K562 (cell line): ENCODE measurements at regions not wholly inside any gene's neighbourhood (a gene's known extent, or its start where the extent isn't known, plus 50 kb on each side); places are given as distances from the start of the nearest gene placed in this dataset.

ENCODE experiments used
- ERF ChIP-seq: fragments of 450-650 bp; formaldehyde crosslinking; IDR thresholded peaks from 2 replicates; pipeline ENCODE4 v1.4.0; 2020; ENCODE audit warnings: mild to moderate bottlenecking, mixed read lengths
- FIP1L1 ChIP-seq: fragments of 200-400 bp; formaldehyde crosslinking; IDR thresholded peaks from 2 replicates; pipeline ENCODE4 v1.6.1; 2018; ENCODE audit warnings: mild to moderate bottlenecking, low read depth, low read length; ENCODE audit not compliant: poor library complexity, severe bottlenecking
- KLF10 ChIP-seq: fragments of 250-450 bp; sonication (Bioruptor Pico); IDR thresholded peaks from 2 replicates; pipeline ENCODE4 v1.6.1; 2021; ENCODE audit warnings: matching md5 sums
- NR2C2 ChIP-seq, 2 experiments: fragments of 200-800 bp in 1 of 2; sonication (Bioruptor generic) in 1 of 2; sonication (generic) in 1 of 2; formaldehyde crosslinking in 1 of 2; IDR thresholded peaks; 2 replicates each; pipeline versions ENCODE4 v1.6.1 to v1.8.0; 2016 to 2022; ENCODE audit warnings: mild to moderate bottlenecking in 1 of 2, missing compliant biosample characterization in 1 of 2, missing genetic modification characterization in 1 of 2, missing genetic modification reagents in 1 of 2
- POLR3A ChIP-seq: IDR thresholded peaks from 2 replicates; pipeline ENCODE4 v1.6.1; 2011; ENCODE audit warnings: borderline replicate concordance, mild to moderate bottlenecking, moderate library complexity; ENCODE audit not compliant: insufficient read length, insufficient read depth; ENCODE audit errors: extremely low read depth
- SMARCA4 ChIP-seq: fragments of 450-650 bp; IDR thresholded peaks from 2 replicates; pipeline ENCODE4 v1.6.1; 2016
- STAT6 ChIP-seq: sonication (generic); formaldehyde crosslinking; IDR thresholded peaks from 2 replicates; pipeline ENCODE4 v1.8.1; 2023; ENCODE audit warnings: mild to moderate bottlenecking, missing genetic modification reagents
- TRIM24 ChIP-seq, 2 experiments: fragments of 450-650 bp; IDR thresholded peaks; 2 replicates each; pipeline ENCODE4 v1.6.1; 2016
- U2AF2 ChIP-seq: fragments of 200-400 bp; formaldehyde crosslinking; optimal IDR thresholded peaks from 2 replicates; pipeline ENCODE3; 2017; ENCODE audit warnings: low read depth, mild to moderate bottlenecking, low read length
- ZNF584 ChIP-seq: fragments of 200-800 bp; sonication (Bioruptor generic); IDR thresholded peaks from 2 replicates; pipeline ENCODE4 v1.6.1; 2016; ENCODE audit warnings: low read depth, mild to moderate bottlenecking, missing genetic modification characterization, missing compliant biosample characterization
- ZNF717 ChIP-seq: fragments of 250-450 bp; sonication (Bioruptor Pico); IDR thresholded peaks from 2 replicates; pipeline ENCODE4 v1.5.0; 2021
- TF ChIP-seq, protein P1 (sequence below), 2 experiments: fragments of 450-650 bp in 1 of 2; IDR thresholded peaks; 2 replicates each; pipeline ENCODE4 v1.6.1; 2011 to 2017; ENCODE audit warnings: low read depth in 2 of 2, antibody characterized with exemption in 1 of 2, borderline replicate concordance in 1 of 2, low read length in 1 of 2, mild to moderate bottlenecking in 1 of 2, mixed read lengths in 1 of 2; ENCODE audit not compliant: control insufficient read depth in 1 of 2
- TF ChIP-seq, protein P2 (sequence below), 2 experiments: fragments of 450-650 bp; IDR thresholded peaks; 2 replicates each; pipeline ENCODE4 v1.6.1; 2018; ENCODE audit warnings: mild to moderate bottlenecking in 2 of 2, low read depth in 1 of 2; ENCODE audit not compliant: partially characterized antibody in 2 of 2
- TF ChIP-seq, protein P3 (sequence below): fragments of 450-650 bp; IDR thresholded peaks from 2 replicates; pipeline ENCODE4 v1.6.1; 2014; ENCODE audit warnings: low read depth, mild to moderate bottlenecking, moderate library complexity, borderline replicate concordance

GRCh38 chr16:85541980-85542900 lies 70.9 kb upstream of the GSE1 start (continued):
- TF ChIP-seq, protein P1, sequence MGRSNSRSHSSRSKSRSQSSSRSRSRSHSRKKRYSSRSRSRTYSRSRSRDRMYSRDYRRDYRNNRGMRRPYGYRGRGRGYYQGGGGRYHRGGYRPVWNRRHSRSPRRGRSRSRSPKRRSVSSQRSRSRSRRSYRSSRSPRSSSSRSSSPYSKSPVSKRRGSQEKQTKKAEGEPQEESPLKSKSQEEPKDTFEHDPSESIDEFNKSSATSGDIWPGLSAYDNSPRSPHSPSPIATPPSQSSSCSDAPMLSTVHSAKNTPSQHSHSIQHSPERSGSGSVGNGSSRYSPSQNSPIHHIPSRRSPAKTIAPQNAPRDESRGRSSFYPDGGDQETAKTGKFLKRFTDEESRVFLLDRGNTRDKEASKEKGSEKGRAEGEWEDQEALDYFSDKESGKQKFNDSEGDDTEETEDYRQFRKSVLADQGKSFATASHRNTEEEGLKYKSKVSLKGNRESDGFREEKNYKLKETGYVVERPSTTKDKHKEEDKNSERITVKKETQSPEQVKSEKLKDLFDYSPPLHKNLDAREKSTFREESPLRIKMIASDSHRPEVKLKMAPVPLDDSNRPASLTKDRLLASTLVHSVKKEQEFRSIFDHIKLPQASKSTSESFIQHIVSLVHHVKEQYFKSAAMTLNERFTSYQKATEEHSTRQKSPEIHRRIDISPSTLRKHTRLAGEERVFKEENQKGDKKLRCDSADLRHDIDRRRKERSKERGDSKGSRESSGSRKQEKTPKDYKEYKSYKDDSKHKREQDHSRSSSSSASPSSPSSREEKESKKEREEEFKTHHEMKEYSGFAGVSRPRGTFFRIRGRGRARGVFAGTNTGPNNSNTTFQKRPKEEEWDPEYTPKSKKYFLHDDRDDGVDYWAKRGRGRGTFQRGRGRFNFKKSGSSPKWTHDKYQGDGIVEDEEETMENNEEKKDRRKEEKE (IDR thresholded peaks at IDR 0.05; ENCODE audit: borderline replicate concordance in 1 of 2, control insufficient read depth in 1 of 2, low read depth in 2 of 2, low read length in 1 of 2) = no peak
- TF ChIP-seq KLF10 (CRISPR knock-in tag) (no peak), POLR3A (no peak), FIP1L1 (no peak), U2AF2 (no peak), TRIM24 (IDR thresholded peaks at IDR 0.05) (no peak), STAT6 (CRISPR knock-in tag) (no peak), ERF (CRISPR knock-in tag) (no peak; the same call in 1 of the 2 replicates), ZNF717 (no peak), NR2C2 (CRISPR knock-in tag; IDR thresholded peaks at IDR 0.05) (no peak), NR2C2 (tag; IDR thresholded peaks at IDR 0.05) (no peak), SMARCA4 (no peak), ZNF584 (CRISPR knock-in tag) (no peak)
- TF ChIP-seq, protein P2, sequence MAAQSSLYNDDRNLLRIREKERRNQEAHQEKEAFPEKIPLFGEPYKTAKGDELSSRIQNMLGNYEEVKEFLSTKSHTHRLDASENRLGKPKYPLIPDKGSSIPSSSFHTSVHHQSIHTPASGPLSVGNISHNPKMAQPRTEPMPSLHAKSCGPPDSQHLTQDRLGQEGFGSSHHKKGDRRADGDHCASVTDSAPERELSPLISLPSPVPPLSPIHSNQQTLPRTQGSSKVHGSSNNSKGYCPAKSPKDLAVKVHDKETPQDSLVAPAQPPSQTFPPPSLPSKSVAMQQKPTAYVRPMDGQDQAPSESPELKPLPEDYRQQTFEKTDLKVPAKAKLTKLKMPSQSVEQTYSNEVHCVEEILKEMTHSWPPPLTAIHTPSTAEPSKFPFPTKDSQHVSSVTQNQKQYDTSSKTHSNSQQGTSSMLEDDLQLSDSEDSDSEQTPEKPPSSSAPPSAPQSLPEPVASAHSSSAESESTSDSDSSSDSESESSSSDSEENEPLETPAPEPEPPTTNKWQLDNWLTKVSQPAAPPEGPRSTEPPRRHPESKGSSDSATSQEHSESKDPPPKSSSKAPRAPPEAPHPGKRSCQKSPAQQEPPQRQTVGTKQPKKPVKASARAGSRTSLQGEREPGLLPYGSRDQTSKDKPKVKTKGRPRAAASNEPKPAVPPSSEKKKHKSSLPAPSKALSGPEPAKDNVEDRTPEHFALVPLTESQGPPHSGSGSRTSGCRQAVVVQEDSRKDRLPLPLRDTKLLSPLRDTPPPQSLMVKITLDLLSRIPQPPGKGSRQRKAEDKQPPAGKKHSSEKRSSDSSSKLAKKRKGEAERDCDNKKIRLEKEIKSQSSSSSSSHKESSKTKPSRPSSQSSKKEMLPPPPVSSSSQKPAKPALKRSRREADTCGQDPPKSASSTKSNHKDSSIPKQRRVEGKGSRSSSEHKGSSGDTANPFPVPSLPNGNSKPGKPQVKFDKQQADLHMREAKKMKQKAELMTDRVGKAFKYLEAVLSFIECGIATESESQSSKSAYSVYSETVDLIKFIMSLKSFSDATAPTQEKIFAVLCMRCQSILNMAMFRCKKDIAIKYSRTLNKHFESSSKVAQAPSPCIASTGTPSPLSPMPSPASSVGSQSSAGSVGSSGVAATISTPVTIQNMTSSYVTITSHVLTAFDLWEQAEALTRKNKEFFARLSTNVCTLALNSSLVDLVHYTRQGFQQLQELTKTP (IDR thresholded peaks at IDR 0.05; ENCODE audit: low read depth in 1 of 2, partially characterized antibody in 2 of 2) = no peak
- TF ChIP-seq, protein P3, sequence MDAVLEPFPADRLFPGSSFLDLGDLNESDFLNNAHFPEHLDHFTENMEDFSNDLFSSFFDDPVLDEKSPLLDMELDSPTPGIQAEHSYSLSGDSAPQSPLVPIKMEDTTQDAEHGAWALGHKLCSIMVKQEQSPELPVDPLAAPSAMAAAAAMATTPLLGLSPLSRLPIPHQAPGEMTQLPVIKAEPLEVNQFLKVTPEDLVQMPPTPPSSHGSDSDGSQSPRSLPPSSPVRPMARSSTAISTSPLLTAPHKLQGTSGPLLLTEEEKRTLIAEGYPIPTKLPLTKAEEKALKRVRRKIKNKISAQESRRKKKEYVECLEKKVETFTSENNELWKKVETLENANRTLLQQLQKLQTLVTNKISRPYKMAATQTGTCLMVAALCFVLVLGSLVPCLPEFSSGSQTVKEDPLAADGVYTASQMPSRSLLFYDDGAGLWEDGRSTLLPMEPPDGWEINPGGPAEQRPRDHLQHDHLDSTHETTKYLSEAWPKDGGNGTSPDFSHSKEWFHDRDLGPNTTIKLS = no peak
